Epithelial cell of prostate (primary cell): ENCODE measurements at regions not wholly inside any gene's neighbourhood (a gene's known extent, or its start where the extent isn't known, plus 50 kb on each side); places are given as distances from the start of the nearest gene placed in this dataset.
"Not testable (repeated sequence)": the region's sequence is repeated elsewhere in the genome, so short reads cannot be mapped to it uniquely, and the experiment has no call there.

Experiments used
- DNase-seq: peaks from one replicate; pipeline ENCODE4 v3.0.0-alpha.2; 2011; ENCODE audit warnings: low read depth, low spot score
- H3K27ac ChIP-seq: fragments of 450-650 bp; 2 replicates; pipeline ENCODE4 v1.5.1; 2017; ENCODE audit warnings: mild to moderate bottlenecking

DNA sequence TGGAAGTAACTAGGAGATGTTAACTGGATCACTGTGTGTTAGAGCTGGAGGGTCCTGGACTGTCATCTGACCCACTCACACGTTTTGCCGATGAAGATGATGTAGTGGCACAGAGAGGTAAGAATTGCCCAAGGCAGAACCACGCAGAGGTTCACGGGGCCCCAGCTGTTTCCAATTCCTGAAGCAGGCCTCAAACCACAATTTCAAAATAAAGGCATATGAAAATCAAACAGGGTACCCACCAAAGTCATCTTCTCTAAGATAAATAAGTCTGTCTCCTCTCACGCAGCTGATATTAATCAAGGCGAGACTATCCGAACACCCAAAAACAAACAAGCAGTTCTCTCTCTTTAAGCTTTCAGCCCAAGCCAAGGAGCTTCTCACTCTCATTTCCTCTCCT lies 113.3 kb upstream of the JCAD start:
- no peak for DNase-seq

DNA sequence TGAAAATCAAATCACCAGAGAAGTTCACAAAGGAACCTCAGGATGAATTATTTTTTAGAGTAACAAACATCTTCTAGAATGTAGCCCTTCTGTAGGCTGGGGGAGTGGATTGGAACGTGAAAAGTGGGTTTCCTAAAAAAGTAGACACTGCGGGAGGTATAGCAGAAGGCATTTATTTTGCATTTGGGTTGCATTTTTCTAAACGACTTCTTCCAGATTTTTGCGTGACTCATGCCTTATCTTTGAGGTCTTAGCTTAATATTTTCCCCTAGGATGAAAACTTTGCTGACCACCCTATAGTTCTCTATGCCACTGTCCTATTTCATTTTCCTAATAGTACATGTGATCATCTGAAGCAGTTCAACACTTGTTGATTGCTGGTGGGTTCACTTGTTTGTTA lies 112.7 kb upstream of the JCAD start:
- H3K27ac ChIP-seq, result no peak overlapping the region
- no peak for DNase-seq

More for the DNA sequence above, 113.3 kb upstream of the JCAD start:
- no peak overlapping the region for H3K27ac ChIP-seq

DNA sequence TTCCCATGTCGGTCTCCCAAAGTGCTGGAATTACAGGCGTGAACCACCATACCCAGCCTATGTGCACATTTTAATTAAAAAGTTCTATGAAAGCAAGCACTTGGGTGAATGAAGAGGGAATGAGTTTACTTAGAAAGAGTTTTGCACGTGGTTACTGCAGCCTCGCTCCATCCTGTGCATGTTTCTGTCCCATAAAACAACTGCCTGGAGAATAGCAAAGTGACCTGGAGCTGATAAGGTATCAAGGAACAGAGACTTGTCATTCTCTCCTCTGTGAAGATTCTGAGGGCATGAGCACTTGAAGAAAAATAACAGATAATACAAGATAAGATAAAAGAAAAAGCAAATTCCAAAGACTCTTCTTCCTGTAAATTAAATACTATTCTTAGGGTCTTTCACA lies 112.2 kb upstream of the JCAD start:
- no peak overlapping the region for H3K27ac ChIP-seq
- no peak for DNase-seq

- no peak overlapping the region for H3K27ac ChIP-seq
- no peak for DNase-seq
Measured at GRCh38 chr10:30170814-30171213, 111.4 kb upstream of the JCAD start.

DNA sequence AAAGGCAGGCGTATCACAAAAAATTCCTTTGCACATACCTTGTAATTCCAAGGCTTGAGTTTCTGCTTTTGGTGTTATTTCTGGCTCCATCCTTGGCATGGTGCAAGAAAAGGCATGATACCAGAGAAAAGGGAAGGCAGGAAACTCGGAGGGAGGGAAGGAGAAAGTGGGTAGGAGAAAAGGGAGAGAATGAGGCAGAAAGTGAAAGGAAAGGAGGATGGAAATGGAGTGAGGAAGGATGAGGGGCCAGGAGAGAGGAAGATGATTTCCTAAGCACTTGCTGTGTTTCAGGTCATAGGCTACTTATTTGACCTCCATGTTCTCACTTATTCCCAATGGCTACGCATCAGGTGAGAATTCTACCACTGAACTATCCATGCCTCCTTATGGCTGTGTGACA lies 110.8 kb upstream of the JCAD start:
- no peak overlapping the region for H3K27ac ChIP-seq
- DNase-seq, result no peak

- DNase-seq, result no peak
- no peak overlapping the region for H3K27ac ChIP-seq
Measured at GRCh38 chr10:30169342-30169741, 110.0 kb upstream of the JCAD start.

DNA sequence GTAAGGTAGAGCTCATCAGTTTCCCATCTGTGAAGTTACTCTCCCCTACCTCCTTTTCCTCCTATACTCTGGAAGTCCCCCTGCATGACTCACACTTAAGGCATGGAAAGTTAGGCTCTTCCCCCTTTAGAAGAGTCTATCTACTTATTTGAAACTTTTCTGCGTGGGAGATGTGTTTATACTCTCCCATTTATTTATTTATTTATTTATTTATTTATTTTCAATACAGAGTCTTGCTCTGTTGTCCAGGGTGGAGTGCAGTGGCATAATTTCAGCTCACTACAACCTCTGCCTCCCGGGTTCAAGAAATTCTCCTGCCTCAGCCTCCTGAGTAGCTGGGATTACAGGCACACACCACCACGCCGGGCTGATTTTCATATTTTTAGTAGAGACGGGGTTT lies 107.5 kb upstream of the JCAD start:
- no peak for DNase-seq
- no peak overlapping the region for H3K27ac ChIP-seq

- not testable (repeated sequence) for H3K27ac ChIP-seq, DNase-seq
Measured at GRCh38 chr10:30163410-30163809, 104.0 kb upstream of the JCAD start.

DNA sequence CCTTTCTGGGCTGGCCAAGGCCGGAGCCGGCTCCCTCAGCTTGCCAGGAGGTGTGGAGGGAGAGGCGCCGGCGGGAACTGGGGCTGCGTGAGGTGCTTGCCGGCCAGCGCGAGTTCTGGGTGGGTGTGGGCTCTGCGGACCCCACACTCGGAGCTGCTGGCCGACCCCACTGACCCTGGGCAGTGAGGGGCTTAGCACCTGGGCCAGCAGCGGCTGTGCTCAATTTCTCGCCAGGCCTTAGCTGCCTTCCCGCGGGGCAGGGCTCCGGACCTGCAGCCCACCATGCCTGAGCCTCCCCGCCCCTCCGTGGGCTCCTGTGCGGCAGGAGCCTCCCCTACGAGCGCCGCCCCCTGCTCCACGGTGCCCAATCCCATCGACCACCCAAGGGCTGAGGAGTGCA lies 103.4 kb upstream of the JCAD start:
- not testable (repeated sequence) for H3K27ac ChIP-seq, DNase-seq

- DNase-seq, result no peak
Measured at GRCh38 chr10:30160271-30160982, 101.0 kb upstream of the JCAD start.

GRCh38 chr10:30159614-30160013 lies 100.2 kb upstream of the JCAD start:
- not testable (repeated sequence) for DNase-seq, H3K27ac ChIP-seq

More at GRCh38 chr10:30160271-30160982, 101.0 kb upstream of the JCAD start:
- H3K27ac ChIP-seq, result no peak overlapping the region

DNA sequence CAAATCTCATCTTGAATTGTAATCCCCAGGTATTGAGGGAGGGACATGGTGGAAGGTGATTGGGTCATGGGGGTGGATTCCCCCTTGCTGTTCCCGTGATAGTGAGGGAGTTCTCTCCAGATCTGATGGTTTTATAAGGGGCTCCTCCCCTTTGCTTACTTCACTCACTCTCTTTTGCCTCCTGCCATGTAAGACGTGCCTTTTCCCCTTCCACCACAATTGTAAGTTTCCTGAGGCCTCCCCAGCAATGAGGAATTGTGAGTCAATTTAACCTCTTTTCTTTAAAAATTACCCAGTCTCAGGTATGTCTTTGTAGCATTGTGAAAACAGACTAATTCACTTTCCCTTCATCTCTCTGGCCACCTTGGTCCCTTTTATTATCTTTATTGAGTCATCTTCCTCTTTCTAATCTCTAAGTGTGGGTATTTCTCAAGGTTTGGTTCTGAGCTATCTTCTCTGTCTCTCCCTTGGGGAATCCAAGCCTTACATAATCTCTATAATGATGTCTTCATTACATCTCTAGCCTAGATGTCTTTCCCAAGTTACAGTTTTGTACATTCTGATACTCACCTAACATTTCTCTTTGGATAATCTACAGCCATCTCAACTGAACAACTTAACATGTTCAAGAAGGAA lies 99.1 kb upstream of the JCAD start:
- no peak overlapping the region for H3K27ac ChIP-seq
- no peak for DNase-seq

- H3K27ac ChIP-seq, result no peak overlapping the region
- no peak for DNase-seq
Measured at GRCh38 chr10:30155401-30155800, 96.0 kb upstream of the JCAD start.

DNA sequence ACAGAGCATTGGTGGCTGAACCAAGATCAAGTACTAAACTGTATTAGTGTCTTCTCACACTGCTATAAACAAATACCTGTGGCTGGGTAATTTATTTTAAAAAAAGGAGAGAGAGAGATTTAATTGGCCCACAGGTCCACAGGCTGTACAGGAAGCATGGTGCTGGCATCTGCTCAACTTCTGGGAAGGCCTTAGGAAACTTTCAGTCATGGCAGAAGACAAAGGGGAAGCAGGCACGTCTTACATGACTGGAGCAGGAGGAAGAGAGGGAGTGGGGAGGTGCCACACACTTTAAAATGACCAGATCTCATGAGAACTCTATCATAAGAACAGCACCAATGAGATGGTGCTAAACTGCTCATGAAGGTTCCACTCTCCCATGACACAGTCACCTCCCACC lies 95.2 kb upstream of the JCAD start:
- DNase-seq, result no peak
- H3K27ac ChIP-seq, result no peak overlapping the region

DNA sequence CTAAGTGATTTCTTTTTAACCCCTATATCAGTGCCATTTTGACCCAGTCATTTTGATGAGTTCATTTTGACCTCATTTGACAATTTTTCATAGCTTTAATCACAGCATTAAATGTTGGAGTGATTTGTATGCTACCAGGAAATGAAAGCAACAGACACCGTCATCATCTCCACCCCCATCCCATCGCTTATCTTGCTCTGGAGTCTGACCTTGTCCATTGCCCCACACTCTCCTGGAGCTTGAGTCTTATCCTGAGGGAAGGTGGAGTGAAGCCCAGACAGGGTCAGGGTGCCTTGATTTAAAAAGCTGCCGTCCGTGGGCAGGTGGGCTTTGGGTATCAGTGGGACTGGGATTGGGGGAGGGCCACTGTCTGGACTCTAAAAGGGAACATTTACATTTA lies 94.7 kb upstream of the JCAD start:
- H3K27ac ChIP-seq, result no peak overlapping the region
- no peak for DNase-seq

DNA sequence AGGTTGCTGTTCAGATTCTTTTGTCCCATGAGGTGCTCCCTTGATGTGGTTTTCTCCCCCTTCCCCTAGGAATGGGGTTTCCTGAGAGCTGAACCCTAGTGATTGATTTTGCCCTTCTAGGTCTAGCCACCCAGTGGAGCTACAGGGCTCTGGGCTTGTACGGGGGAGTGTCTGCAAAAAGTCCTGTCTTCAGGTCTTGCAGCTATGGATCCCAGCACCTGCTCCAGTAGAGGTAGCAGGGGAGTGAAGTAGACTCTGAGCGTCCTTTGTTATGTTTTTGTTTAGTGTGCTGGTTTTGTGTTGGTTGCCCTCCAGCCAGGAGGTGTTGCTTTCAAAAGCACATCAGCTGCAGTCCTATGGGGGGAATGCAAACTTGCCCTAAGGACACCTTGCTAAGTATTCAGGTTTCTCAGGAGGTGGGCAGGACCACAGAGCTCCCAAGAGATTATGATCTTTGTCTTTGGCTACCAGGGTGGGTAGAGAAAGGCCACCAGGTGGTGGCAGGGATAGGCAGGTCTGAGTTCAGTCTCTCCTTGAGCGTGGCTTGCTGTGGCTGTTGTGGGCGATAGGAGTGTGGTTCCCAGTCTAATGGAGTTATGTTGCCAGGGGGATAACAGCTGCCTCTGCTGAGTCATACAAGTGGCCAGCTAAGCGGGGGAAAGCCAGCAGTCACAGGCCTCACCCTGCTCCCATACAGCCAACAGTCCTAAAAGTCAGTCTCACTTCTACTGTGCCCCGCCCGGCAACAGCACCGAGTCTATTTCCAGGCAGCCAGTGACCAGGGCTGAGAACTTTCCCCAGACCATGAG lies 92.4 kb upstream of the JCAD start:
- H3K27ac ChIP-seq, result no peak overlapping the region
- peak; percentile 34 for DNase-seq

- no peak for DNase-seq
- H3K27ac ChIP-seq, result no peak overlapping the region
Measured at GRCh38 chr10:30141423-30141822, 82.0 kb upstream of the JCAD start.

DNA sequence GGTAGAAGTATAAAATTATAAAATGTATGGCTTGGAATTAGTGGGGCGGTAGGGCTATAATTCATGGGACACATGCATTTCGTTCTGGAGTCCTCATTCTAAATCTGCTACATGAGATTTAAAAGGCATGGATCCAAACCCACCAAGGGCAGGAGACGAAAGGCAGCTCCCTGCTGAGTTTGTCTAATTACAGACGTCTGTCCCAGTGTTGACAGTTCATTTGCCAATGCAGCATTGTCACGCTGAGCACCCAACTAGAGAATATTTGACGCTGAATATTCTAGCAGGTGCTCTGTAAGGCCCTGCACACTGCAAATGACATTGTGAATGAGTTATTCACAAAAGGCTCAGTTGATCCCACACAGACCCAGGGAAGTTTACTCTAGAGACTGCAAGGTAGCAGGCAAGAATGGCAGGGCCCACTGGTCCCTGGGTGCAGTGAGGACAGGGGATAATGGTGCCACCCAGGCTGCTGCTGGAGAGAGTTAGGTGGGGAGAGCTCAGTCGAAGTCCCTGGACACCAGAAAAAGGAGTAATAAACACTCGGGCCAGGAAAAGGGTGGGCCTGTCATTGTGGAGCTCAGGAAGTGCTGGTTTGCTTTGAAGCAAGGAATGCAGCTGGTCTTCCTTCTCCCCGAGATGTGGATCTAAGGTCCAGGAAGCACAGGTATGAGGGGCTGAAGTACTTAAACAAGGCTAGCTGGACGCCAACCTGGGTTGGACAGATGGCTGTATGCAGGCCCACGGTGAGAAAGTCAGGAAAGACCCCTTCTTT lies 75.0 kb upstream of the JCAD start:
- no peak overlapping the region for H3K27ac ChIP-seq
- DNase-seq, result no peak

DNA sequence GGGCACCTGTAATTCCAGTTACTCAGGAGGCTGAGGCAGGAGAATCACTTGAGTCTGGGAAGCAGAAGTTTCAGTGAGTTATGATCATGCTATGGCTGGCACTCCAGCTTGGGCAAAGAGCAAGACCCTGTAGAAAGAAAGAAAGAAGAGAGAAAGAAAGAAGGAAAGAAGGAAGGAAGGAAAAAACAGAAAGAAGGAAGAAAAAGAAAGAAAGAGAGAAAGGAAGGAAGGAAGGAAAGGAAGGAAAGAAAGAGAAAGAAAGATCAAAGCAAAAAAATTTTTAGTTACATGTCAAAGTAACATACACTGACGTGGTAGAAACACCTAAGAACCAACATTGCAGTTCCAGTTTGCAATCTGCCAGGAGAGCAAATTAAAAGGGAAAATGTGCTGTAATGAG lies 73.8 kb upstream of the JCAD start:
- H3K27ac ChIP-seq, result no peak overlapping the region
- DNase-seq, result no peak

DNA sequence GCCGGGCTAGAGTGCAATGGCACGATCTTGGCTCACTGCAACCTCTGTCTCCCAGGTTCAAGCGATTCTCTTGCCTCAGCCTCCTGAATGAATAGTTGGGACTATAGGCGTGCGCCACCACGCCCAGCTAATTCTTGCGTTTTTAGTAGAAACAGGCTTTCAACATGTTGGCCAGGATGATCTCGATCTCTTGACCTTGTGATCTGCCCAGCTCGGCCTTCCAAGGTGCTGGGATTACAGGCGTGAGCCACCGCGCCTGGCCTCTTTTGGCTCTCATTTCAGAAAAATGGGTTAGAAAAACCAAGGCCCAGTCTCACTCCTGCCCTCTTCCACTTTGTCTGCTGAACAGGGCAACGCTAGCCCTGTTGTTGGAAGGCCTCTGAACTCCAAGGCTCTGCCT lies 72.0 kb upstream of the JCAD start:
- not testable (repeated sequence) for H3K27ac ChIP-seq, DNase-seq

DNA sequence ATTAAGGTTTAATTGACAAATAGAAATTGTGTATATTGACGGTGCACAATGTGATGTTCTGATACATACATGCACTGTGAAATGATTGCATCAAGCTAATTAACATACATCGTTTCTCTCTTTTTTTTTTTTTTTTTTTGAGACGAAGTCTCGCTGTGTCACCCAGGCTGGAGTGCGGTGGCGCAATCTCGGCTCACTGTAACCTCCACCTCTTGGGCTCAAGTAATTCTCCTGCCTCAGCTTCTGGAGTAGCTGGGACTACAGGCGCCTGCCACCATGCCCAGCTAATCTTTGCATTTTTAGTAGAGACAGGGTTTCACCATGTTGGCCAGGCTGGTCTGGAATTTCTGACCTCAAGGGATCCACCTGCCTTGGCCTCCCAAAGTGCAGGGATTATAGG lies 69.9 kb upstream of the JCAD start:
- DNase-seq, H3K27ac ChIP-seq: not testable (repeated sequence)
